C4-2B (cell line): ENCODE measurements at regions not wholly inside any gene's neighbourhood (a gene's known extent, or its start where the extent isn't known, plus 50 kb on each side); places are given as distances from the start of the nearest gene placed in this dataset.

Experiments
- ZFX ChIP-seq: fragments of 450-650 bp; IDR thresholded peaks from 2 replicates; pipeline ENCODE4 v1.6.1; 2017
- TF ChIP-seq, protein P1 (sequence below): fragments of 450-650 bp; conservative IDR thresholded peaks from 2 replicates; pipeline ENCODE4 v1.5.1; 2017; ENCODE audit warnings: mild to moderate bottlenecking

DNA sequence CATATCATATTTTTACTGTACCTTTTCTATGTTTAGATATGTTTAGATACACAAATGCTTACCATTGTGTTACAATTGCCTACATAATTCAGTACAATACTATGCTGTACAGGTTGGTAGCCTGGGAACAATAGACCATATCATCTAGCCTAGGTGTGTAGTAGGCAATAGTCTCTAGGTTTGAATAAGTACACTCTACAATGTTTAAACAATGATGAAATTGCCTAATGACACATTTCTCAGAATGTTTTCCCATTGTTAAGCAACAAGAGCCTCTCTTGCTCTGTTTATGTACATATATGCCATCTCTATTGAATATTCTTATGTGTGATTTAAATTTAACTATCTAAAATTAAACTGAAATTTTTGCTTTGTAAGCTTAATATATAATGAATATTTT is 209.6 kb upstream of the ST8SIA4 start:
- TF ChIP-seq, protein P1, sequence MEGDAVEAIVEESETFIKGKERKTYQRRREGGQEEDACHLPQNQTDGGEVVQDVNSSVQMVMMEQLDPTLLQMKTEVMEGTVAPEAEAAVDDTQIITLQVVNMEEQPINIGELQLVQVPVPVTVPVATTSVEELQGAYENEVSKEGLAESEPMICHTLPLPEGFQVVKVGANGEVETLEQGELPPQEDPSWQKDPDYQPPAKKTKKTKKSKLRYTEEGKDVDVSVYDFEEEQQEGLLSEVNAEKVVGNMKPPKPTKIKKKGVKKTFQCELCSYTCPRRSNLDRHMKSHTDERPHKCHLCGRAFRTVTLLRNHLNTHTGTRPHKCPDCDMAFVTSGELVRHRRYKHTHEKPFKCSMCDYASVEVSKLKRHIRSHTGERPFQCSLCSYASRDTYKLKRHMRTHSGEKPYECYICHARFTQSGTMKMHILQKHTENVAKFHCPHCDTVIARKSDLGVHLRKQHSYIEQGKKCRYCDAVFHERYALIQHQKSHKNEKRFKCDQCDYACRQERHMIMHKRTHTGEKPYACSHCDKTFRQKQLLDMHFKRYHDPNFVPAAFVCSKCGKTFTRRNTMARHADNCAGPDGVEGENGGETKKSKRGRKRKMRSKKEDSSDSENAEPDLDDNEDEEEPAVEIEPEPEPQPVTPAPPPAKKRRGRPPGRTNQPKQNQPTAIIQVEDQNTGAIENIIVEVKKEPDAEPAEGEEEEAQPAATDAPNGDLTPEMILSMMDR: no peak
- no peak for TF ChIP-seq ZFX
